Stimulated activated CD8-positive, alpha-beta memory T cell treated with anti-CD3 and anti-CD28 coated beads, Interleukin-15, amount 100 ng/mL, for 48 hours (primary cell): ENCODE measurements at regions not wholly inside any gene's neighbourhood (a gene's known extent, or its start where the extent isn't known, plus 50 kb on each side); places are given as distances from the start of the nearest gene placed in this dataset.

Experiments
- DNase-seq, 2 donors: peaks; one replicate each; pipeline ENCODE4 v3.0.0-alpha.2; 2020; ENCODE audit warnings: low read depth in 2 of 2

GRCh38 chr6:167774881-167775280 is 51.8 kb upstream of the AFDN start:
- no peak for DNase-seq

DNA sequence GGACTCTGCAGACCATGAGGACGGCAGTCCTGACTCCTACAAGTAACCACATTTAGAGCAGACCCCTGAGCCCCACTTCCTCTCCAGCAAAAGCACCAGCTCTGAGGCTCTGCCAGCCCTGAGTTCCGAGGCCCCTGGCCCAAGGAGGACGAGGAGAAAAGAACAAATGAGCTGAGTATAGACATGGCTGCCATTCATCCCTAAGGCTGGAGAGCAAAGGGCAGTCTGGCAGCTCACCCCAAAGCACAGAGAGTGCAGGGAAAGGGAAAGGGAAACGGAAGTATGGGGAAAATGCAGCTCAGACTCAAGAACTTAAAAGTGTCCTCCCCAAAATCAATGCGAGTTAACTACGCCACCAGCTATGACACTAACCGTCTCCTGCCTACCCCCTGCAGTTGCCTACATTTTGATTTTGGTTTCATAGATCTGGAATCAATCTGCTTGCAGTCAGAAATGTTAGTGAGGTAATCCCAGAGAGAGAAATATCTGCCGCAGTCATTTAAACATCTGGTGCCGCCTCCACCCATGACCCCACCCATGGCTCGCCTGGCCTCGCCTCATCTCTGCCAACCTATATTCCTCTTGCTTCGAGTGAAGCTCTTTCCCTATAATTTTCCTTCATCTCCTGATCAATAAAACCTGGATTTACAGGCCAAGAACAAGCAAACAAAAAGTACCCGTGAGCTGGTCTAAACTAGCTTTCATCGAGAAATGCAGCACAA is 49.6 kb upstream of the AFDN start:
- DNase-seq = no peak
